ENCODE measurements at regions not wholly inside any gene's neighbourhood (a gene's known extent, or its start where the extent isn't known, plus 50 kb on each side); places are given as distances from the start of the nearest gene placed in this dataset.
"Not testable (repeated sequence)": the region's sequence is repeated elsewhere in the genome, so short reads cannot be mapped to it uniquely, and the experiment has no call there.

DNA sequence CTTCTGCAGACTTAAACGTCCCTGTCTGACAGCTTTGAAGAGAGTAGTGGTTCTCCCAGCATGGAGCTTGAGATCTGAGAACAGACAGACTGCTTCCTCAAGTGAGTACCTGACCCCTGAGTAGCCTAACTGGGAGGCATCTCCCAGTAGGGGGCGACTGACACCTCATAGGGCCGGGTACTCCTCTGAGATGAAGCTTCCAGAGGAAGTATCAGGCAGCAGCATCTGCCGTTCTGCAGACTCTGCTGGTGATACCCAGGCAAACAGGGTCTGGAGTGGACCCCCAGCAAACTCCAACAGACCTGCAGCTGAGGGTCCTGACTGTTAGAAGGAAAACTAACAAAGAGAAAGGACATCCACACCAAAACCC is 174.4 kb downstream of the LRRC70 start:
- not testable (repeated sequence) for TF ChIP-seq POLR2A, CTCF (IDR thresholded peaks at IDR 0.05)
